Renal cortical epithelial cell (primary cell): ENCODE measurements at regions not wholly inside any gene's neighbourhood (a gene's known extent, or its start where the extent isn't known, plus 50 kb on each side); places are given as distances from the start of the nearest gene placed in this dataset.
"Not testable (repeated sequence)": the region's sequence is repeated elsewhere in the genome, so short reads cannot be mapped to it uniquely, and the experiment has no call there.

ENCODE experiments used
- DNase-seq: peaks from one replicate; pipeline ENCODE4 v3.0.0-alpha.2; 2011; ENCODE audit warnings: low read depth

DNA sequence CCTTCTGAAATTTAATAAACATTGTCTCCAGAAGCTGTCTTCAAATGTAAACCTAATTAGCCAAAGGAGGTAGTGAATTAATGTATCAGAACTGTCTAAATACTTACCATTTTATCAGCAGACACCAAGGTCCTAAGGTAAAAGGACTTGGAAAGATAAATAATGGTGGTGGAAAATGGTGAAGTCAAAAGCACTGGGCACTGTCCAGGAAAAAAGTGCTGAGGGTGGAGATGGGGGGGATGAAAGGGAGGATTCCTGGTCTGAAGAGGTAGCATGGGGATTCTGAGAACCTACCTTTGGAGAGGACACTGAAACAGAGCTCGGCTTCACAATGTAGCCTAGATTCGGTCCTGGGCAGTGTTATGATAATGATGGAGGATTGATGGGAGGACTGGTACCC lies 149.0 kb upstream of the DPH6 start:
- DNase-seq, result no peak

DNA sequence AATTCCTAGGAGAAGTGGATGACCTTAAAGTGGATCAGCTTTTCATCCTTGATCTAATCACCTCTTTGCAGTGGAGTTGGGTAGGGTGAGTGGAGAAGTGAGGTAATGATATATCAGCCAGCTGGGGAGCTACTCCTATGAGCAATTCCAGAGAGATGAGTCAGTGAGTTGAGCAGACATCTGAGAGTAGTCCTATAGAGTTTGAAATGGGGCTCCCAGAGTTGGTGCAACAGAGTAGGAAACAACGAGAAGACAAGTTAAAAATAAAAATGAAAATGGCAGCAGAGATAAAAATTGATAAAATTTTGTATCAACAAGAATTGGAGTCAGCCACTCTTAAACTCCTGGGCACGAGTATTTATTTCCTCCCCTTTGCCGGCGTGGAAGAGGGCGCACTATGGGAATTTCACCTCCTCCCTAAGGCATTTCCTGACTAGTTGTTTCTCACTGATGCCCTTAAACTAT lies 150.8 kb upstream of the DPH6 start:
- DNase-seq, result peak; percentile 80

DNA sequence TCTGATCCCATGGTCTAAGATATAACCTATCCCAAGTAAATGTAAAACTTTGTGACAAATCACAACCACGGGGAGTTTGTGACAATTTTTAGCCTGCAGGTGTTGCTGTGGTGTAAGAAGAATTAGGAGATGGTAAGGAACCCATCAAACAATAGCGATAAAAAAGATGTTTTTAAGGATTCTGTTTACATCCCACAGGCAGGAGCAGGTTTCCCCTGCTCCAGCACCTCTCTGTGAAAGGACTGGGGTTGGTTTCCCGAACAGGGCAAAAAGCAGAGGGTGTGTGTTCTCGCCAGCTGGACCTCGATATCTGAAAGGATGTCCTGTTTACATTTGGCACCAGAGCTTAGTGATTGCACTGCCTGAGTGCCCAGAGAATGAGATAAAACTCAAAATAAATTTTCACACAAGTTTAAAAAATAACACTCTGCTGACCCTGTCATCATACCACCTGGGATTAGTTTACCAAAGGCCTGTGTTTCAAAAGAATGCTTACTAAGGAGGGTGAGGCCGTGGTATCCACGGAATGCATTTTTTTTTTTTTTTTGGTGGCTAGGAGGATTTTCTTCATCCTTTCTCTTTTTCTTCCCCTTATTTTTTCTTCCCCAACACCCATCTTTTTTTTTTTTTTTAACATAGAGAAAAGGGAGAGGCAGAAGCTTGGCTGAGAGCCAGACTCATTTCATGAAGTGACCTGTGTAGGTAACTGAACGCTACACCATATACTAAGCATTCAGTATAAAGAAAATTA lies 151.8 kb upstream of the DPH6 start:
- peak; percentile 70 for DNase-seq

DNA sequence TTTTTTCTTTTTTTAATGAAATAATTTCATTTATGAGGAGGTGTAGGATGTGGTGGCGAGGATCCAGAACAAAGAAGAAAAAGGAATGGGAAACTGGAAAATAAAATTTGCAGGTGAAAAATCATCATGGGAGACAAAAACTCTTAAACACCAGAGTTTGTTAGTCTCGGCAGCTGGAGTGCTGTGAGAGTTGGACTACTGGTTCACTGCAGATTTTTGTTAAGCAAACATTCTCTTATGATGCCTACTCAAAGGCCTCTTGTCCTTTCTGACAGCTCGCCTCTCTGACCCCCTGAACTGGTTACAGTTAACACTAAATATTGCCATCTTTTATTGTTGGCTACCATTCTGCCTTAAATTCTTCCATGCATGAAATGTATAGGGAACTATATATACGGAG lies 152.4 kb upstream of the DPH6 start:
- no peak for DNase-seq

DNA sequence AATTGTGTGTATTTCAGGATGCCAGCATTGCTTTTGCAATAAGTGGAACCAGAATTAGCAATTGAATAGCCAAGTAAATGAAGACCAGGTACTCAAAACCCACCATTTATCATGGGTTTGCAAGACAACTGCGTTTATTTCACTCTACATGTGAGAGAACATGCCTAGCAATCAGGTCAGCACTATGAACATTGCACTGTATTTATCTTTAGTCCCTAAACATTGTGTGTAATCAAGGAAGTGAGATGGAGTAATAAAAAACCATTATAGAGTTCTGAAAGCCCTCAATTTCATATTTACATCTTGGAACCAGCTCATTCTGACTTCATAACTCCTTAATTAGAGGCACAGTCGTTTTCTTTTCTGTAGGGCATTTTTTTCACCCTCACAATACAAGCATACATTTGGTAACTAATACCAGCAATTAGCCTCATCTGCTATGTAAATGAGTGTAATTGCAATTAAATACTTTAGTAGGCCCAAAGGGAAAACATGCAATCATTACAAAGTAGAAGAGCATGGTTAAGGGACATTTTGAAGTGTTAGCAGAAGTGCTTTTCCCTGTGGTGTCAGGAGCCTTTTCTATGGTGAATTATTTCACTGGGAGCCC lies 153.1 kb upstream of the DPH6 start:
- no peak for DNase-seq

DNA sequence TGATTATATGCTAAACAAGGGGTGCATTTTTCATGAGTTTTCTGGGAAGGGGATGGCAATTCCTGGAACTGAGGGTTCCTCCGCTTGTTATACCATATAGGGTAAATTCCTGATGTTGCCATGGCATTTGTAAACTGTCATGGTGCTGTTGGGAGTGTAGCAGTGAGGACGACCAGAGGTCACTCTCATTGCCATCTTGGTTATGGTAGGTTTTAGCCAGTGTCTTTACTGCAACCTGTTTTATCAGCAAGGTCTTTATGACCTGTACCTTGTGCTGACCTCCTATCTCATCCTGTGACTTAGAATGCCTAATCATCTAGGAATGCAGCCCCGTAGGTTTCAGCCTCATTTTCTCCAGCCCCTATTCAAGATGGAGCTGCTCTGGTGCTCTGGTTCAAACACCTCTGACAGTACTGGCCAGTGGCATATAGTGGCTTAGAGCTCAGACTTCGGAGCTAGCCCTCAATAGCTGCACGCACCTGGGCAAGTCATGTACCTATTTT lies 154.2 kb upstream of the DPH6 start:
- not testable (repeated sequence) for DNase-seq

DNA sequence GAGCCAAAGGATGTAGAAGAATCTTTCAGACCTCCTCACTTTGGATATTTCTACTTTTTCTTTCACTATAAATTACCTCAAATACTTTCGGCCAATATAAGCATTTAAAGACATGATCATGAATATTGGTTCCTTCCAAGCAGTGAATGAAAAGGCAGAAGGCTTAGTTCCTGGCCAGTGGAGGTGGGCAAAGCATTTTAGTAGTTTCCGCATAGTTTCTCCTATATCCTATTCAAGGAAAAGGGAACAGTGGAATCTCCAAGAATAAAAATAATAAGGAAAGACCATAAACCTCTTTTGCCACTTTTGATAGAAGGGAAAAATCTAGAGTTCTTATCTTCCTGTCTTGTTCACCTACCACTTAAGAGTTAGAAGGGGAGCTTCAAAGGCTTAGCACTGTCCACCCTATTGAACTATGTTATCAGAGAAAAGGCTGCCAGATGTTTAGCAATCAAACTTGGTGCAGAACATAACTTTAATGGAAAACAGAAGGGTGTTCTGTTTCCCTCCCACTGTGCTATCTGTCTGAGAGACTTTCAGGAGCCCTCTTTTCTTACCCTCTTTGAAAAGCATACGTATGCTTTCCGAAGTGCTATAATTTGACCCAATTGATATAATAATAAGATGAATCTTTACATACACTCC lies 155.6 kb upstream of the DPH6 start:
- no peak for DNase-seq

DNA sequence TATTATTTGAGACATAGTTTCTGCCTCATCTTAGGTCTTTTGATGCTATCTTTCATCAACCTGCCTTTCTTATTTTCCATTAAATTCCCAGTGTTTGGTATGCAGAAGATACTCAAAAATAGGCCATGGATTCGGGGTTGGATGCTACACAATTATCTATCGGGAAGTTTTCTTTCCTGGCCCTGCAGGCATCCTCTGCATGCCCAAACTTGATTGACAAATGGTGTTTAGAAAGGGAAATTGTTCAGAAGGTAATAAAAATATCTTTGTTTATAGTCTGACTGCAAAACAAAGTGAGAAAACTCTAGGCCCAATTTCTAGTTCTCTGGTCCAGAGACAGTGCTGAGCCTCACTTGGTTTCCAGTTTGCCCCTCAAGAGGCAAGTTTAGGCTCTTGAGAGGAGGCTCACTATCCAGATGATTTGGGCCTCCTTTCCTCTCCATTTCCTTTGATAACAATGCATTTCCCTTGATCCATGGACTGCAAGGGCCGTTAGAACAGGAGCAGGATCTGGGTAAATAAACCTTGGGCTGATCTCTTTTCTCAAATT lies 157.1 kb upstream of the DPH6 start:
- DNase-seq, result no peak

DNA sequence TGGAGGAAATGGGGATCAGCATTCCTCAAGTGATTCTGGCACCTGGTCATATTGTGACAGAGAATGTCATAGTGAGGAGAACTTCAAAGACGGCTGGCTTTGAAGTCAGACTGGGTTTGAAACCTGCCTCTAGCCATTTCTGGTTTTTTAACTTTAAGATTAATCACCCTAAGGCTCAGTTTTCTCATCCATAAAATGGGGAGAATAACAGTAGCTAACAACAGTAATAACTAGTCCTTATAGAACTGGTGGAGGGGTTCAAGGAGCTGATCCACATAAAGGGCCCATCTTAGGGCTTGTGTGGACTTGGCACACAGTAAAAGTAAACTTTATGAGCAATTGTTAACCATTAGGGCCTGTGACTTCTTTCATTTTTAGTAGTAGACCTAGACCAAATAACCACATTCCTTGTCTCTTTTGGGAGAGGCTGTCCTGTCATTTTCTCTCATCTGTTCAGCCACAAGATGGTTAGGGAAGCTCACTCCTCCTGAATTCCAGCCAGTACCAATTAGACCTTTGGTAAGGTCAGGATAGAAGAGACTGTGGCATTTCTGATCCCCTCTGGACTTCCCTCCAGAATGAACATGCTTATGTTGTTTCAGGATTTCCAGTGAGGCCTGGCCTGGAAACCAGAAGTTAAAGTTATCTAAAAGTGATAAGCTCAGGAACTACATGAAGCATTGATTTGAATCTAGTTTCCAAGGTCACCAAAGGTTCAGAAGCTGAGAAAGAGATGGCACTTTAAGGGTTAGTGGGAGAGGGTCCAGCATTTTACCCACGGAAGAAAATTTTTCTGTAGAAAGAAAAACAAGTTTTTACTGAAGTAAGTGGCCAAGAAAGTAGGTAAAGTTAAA lies 159.3 kb upstream of the DPH6 start:
- DNase-seq, result no peak

DNA sequence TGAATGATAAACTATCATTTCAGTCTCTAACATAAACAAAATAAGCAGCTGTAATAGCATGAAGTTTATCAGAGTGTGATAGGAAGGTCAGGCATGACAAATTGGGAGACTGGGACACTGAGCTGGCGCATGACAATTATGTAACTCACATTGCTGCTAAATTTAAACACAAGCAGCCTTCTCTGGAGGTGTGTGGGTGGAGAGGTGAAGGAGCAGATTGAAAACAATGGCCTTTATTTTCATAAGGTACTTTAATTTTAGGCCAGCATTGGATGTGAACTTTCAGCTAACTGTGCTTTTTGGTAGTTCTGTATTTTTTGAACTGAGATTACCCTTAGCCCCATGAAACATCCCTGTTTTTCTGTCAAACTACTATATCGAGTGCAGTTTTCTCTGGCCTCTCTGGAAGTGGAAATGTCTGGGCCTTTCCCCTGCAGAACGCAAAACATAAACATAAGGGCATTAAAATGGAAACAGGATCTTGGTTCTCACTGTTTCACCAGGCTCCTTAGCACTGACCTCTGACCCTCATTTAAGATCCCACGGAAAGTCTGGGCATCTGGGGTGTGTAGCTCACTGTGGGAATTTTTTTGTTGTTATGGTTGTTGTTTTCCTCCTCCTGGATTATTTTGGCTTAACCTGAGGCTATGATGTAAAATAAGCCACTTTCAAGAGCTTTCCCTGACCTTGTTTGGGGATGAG lies 160.1 kb upstream of the DPH6 start:
- DNase-seq, result peak; percentile 53

DNA sequence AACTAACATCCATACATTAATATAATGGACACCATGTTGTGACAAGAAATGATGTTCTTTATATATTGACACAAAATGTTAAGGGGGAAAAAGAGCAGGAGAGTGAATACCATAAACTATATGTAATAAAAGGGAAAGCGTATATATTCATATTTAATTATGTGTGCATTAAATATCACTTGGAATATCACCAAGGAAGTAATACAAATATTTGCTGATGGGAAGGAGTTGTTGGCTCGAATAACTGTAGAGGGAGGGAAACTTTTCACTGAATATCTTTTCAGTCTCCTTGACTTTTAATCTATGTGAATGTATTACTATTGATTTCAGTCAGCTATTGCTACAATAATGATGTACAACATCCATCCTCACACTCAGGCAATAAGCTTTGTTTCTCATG lies 167.0 kb upstream of the DPH6 start:
- DNase-seq, result no peak

DNA sequence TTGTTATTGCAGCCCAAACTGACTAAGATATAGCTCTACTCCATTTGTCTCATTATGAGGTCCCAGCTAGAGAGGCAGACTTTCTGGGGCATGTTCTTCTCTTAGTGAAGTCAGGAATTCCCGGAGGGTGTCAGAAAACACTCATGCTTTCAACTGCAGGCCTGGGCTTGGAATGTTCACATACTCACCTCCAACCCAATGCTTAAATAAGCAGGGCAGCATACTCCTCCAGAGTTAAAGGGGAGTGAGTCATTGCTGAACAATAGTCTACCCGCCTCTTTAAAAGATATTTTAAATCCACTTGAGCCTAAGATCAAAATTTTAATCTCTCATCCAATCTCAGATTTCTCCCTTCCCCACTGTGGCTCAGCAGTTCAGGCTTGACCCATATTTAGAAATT lies 167.8 kb upstream of the DPH6 start:
- peak; percentile 88 for DNase-seq

DNA sequence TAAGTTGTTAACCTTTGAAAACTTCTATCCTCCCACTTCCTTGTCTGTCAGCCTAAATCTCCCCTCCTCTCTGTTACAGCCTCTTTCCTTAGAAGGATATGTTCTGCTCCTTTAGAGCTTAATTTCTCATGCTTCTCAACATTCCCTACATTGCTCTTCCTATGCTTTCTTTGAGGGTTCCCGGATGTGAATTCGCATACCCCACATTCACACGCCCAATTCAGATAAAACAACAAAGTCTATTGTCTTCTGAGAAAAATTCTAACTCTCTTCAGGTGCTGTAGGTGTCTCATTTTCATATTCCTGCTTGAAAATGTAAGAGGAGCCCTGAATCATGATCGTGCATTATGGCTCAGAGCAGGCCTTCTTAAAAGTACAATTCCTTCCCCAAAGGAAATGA lies 171.8 kb upstream of the DPH6 start:
- no peak for DNase-seq

DNA sequence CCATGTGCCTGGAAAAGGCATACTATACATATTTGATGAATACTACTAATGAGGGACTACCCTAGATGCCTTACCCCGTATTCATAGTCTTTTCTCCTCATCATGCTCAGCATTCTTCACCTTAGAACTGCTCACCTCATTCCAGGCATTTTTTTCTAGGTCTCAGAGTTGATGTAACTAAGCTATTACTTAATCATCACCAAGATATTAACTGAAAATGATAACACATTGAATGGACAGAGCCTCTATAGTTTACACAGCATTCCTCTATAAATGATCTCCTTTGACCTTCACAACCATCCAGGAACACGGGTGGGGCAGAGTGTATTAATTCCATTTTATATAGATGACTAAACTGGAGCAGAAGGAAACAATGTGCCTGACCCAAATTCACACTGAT lies 174.1 kb upstream of the DPH6 start:
- peak; percentile 41 for DNase-seq

DNA sequence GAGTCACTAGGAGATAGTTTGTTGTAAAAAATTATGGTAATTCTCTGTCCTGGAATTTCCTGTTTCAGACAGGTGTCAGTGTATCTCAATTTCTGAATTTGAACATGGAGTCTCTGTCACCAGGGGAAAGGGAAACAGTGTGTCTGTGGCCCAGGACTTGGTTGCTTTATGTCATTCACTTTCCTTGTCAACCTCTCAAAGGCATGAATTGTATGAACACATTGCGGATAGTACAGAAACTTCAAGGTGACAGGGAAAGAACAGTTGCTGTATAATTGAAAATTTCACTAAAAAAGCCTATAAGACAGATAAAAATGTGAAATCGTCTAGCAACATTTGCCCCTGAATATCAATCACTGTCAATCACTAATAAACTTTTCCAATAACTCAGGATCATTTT lies 175.0 kb upstream of the DPH6 start:
- DNase-seq, result no peak

DNA sequence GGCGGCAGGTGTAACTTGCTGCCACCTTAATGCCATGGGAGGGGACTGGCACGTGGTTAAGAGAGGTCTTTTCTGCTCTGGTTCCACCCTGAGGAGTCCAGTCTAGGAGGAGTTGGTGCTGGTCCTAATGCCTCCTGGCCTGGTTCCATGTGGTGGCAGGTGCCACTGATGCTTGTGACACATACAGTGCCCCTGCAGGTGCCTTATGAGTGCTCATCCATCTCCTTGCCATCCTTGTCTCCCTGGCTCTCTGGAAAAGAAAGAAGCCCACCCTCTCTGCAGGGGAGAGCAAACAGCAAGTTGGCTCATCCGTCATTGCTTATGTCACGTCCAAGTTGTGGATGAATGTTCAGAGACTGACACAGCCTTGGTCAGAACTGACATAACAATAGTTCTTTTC lies 175.8 kb upstream of the DPH6 start:
- no peak for DNase-seq

DNA sequence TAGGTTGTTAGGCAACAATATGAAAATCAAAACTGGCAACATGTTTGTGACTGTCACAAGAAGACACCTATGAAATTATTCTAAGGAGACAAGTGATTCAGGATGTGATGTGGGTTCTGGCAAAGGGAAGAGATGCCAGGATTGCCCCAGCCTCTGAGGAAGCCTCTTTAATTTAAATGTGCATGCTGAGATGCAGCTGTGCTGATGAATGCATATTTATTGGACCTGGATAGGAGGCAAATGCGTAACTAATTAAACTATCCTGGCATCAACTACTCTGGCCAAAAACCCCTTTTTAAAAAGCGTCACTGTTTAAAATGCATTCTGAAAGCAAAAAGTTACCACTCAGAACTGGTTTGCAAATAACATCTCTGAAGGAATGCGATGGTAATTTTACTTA lies 176.5 kb upstream of the DPH6 start:
- no peak for DNase-seq

DNA sequence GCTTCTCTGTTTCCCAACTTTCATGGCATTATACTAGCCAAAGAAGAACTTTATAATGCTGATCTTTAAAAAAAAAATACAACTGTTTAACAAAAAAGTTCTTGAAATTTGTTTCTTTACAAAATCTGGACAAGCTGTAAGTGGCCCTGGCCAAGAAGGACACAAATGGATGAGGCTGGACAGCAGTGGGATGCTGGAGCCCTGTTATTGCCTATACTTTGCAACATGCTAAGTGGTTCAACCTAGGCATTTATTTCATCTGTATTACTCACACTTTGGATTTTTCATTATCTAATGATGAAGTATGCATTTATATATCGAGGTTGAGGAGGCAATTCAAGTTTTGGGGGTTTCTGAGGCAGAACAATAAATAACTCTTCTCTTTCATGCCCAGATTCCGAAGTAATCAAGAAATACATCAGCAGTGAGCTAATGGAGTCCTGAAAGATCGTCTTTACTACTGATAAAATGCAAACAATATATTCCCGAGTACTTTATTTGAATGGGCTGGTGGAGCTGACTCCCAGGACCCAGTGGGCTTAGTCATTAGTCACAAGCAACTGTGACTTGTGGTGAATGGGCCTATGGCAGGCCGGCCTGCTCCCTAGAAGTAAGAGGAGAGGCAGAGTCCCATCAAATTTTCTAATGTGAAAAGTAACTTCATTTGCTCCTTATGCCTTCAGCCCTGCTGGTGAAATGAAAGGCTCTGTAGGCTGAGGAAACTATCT lies 177.3 kb upstream of the DPH6 start:
- no peak for DNase-seq

DNA sequence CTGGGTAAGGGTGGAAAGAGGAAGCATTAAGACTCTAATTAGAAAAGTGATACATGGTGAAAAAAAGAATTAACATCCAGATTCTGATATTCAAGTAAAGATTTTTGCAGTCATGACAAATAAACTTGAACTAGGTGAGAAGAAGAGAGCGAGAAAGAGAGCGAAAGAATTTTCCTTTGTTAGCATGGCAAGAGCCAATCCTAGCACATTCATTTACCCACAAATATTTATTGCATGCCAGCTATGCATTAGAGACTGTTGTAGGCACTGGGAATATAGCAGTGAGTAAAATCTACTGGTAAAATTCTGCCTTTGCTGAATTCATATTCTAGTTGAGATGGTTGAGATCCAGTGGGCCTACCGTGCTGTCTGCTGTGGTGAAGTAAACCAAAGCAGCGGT lies 177.9 kb upstream of the DPH6 start:
- DNase-seq, result no peak

DNA sequence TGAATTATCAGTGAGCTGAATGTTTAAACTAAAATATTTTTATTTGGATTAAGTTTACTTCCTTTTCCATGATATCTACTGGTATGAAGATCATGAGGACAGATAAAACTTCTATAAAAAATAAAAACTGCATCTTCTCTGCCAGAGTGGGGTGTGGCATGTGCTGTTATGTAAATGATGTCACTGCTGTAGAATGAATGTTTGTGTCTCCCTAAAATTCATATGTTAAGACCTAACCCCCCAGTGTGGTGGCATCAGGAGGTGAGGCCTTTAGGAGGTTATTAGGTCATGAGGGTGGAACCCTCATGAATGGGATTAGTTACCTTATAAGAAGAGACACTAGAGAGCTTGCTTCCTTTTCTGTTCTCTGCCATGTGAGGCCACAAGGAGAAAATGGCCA lies 178.7 kb upstream of the DPH6 start:
- no peak for DNase-seq

DNA sequence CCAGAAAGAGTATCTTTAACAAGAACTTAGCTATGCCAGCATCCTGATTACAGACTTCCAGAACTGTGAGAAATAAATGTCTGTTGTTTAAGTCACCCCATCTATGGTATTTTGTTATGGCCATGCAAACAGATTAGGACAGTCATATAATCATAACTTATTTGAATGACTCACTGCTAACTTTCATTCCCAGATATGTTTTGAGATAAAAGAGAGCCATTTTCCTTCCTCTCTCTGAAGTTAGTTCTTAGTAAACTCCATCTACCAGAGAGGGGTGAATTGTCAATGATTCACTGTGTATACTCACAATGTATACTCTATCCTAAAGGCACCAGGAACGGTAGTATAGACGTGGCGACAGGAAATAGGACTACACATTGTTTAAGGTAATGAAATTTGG lies 179.4 kb upstream of the DPH6 start:
- no peak for DNase-seq
